ENCODE measurements at regions not wholly inside any gene's neighbourhood (a gene's known extent, or its start where the extent isn't known, plus 50 kb on each side); places are given as distances from the start of the nearest gene placed in this dataset.

DNA sequence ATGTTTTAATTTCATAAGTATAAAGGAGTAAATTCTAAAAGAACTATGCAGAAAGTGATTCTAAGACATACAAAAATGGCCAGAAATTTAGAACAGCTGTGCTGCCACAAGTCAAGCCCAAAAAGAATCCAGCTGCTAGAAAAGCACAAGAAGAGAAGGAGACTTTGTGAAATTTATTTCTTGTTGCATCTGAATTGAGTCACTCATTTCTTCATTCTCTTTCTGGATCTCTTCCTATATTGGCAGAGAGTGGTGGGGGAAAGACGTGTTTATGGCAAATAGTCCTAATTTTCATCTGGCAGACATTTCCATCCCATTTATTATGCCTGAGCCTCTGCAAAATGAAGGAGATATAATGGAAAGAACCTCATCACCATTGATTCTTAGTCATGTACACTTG lies 139.6 kb upstream of the CTTNBP2NL start:
- H3K79me2 ChIP-seq (ENCODE audit: control insufficient read depth, insufficient read depth, low read length): no peaks in the 10 kb centered on the region
- no peaks in the 10 kb centered on the region for H3K4me1 ChIP-seq (ENCODE audit: control insufficient read depth in 2 of 2, insufficient read depth in 2 of 2, low read length in 2 of 2)
- H3K27me3 Mint-ChIP-seq: peaks cover 54% of the 10 kb centered on the region
- intact Hi-C loops (cut with micrococcal nuclease): no loop called here
- no peaks in the 10 kb centered on the region for H4K20me1 ChIP-seq (ENCODE audit: control insufficient read depth, insufficient read depth, low read length, poor library complexity, severe bottlenecking)
- H2AFZ ChIP-seq (ENCODE audit: insufficient read depth, low read depth, low read length, poor library complexity, severe bottlenecking): no peak overlapping the region
- ChIA-PET POLR2A (no interaction called here), CTCF (no interaction called here)
- no CpG with 5 or more reads among the region's 1 CpG for WGBS (ENCODE audit: insufficient coverage)
- H3K36me3 ChIP-seq (replicated peaks in 1 of 2; ENCODE audit: control extremely low read depth in 1 of 2, control insufficient read depth in 1 of 2, extremely low read depth in 1 of 2, insufficient read depth in 2 of 2, low read length in 1 of 2): no peaks in the 10 kb centered on the region
- no peak overlapping the region for H3K27ac Mint-ChIP-seq
- H3K9ac ChIP-seq (ENCODE audit: low read length): no peak overlapping the region
- H3K27me3 ChIP-seq (replicated peaks in 1 of 4; ENCODE audit: control extremely low read depth in 1 of 4, control insufficient read depth in 3 of 4, insufficient read depth in 4 of 4, low read length in 3 of 4): peaks cover 0 to 5% (median 0%) of the 10 kb centered on the region in 4 experiments
- H3K9me3 ChIP-seq (ENCODE audit: control extremely low read depth in 1 of 3, control insufficient read depth in 2 of 3, insufficient read depth in 1 of 3, low read length in 2 of 3): no peaks in the 10 kb centered on the region
- H3K4me3 Mint-ChIP-seq: no peak overlapping the region
- no peak for DNase-seq
- no peaks in the 10 kb centered on the region for H3K4me1 Mint-ChIP-seq
- TF ChIP-seq, protein P1, sequence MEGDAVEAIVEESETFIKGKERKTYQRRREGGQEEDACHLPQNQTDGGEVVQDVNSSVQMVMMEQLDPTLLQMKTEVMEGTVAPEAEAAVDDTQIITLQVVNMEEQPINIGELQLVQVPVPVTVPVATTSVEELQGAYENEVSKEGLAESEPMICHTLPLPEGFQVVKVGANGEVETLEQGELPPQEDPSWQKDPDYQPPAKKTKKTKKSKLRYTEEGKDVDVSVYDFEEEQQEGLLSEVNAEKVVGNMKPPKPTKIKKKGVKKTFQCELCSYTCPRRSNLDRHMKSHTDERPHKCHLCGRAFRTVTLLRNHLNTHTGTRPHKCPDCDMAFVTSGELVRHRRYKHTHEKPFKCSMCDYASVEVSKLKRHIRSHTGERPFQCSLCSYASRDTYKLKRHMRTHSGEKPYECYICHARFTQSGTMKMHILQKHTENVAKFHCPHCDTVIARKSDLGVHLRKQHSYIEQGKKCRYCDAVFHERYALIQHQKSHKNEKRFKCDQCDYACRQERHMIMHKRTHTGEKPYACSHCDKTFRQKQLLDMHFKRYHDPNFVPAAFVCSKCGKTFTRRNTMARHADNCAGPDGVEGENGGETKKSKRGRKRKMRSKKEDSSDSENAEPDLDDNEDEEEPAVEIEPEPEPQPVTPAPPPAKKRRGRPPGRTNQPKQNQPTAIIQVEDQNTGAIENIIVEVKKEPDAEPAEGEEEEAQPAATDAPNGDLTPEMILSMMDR (IDR thresholded peaks at IDR 0.05): no peak
- no peak for TF ChIP-seq EZH2 (IDR thresholded peaks at IDR 0.05; ENCODE audit: borderline replicate concordance, insufficient read depth, low read depth, low read length, poor library complexity, severe bottlenecking)
- no peaks in the 10 kb centered on the region for H3K9me3 Mint-ChIP-seq (ENCODE audit: insufficient read depth)
- H3K27ac ChIP-seq (ENCODE audit: low read length in 2 of 2): no peak overlapping the region
- no peak overlapping the region for H3K4me2 ChIP-seq (replicated peaks; ENCODE audit: low read depth, low read length, poor library complexity, severe bottlenecking)
- H3K4me3 ChIP-seq (ENCODE audit: control extremely low read depth in 1 of 5, extremely low read depth in 1 of 5, insufficient read depth in 1 of 5, low read depth in 2 of 5, low read length in 4 of 5): no peak overlapping the region
- ATAC-seq (ENCODE audit: low read depth): no peak

- no peak overlapping the region for H3K27ac Mint-ChIP-seq
- intact Hi-C loops (cut with micrococcal nuclease): no loop called here
- TF ChIP-seq EZH2 (IDR thresholded peaks at IDR 0.05; ENCODE audit: borderline replicate concordance, insufficient read depth, low read depth, low read length, poor library complexity, severe bottlenecking): no peak
- TF ChIP-seq, protein P1 (IDR thresholded peaks at IDR 0.05): no peak
- Histone ChIP-seq H3K4me2 (replicated peaks; ENCODE audit: low read depth, low read length, poor library complexity, severe bottlenecking) (no peak overlapping the region), H3K9me3 (ENCODE audit: control extremely low read depth in 1 of 3, control insufficient read depth in 2 of 3, insufficient read depth in 1 of 3, low read length in 2 of 3) (no peaks in the 10 kb centered on the region), H3K36me3 (replicated peaks in 1 of 2; ENCODE audit: control extremely low read depth in 1 of 2, control insufficient read depth in 1 of 2, extremely low read depth in 1 of 2, insufficient read depth in 2 of 2, low read length in 1 of 2) (no peaks in the 10 kb centered on the region), H2AFZ (ENCODE audit: insufficient read depth, low read depth, low read length, poor library complexity, severe bottlenecking) (no peak overlapping the region), H3K27me3 (replicated peaks in 1 of 4; ENCODE audit: control extremely low read depth in 1 of 4, control insufficient read depth in 3 of 4, insufficient read depth in 4 of 4, low read length in 3 of 4) (peaks cover 0 to 5% (median 0%) of the 10 kb centered on the region in 4 experiments), H3K4me1 (ENCODE audit: control insufficient read depth in 2 of 2, insufficient read depth in 2 of 2, low read length in 2 of 2) (no peaks in the 10 kb centered on the region), H3K4me3 (ENCODE audit: control extremely low read depth in 1 of 5, extremely low read depth in 1 of 5, insufficient read depth in 1 of 5, low read depth in 2 of 5, low read length in 4 of 5) (no peak overlapping the region), H3K79me2 (ENCODE audit: control insufficient read depth, insufficient read depth, low read length) (no peaks in the 10 kb centered on the region), H3K27ac (ENCODE audit: low read length in 2 of 2) (no peak overlapping the region), H3K9ac (ENCODE audit: low read length) (no peak overlapping the region), H4K20me1 (ENCODE audit: control insufficient read depth, insufficient read depth, low read length, poor library complexity, severe bottlenecking) (no peaks in the 10 kb centered on the region)
- no peaks in the 10 kb centered on the region for H3K9me3 Mint-ChIP-seq (ENCODE audit: insufficient read depth)
- peaks cover 50% of the 10 kb centered on the region for H3K27me3 Mint-ChIP-seq
- DNase-seq: no peak
- ATAC-seq (ENCODE audit: low read depth): no peak
- H3K4me1 Mint-ChIP-seq: no peaks in the 10 kb centered on the region
- CTCF ChIA-PET: no interaction called here
- 80% methylated on average over 3 of the region's 7 CpGs for WGBS (ENCODE audit: insufficient coverage)
- H3K4me3 Mint-ChIP-seq: no peak overlapping the region
- POLR2A ChIA-PET: no interaction called here
Observed at GRCh38 chr1:112257043-112257835, 138.8 kb upstream of the CTTNBP2NL start.
